GM12878 (cell line): ENCODE measurements at regions not wholly inside any gene's neighbourhood (a gene's known extent, or its start where the extent isn't known, plus 50 kb on each side); places are given as distances from the start of the nearest gene placed in this dataset.

Experiments used
- ATAC-seq: fragments of 200-7000 bp; cut with Tn5 transposase; 3 replicates; pipeline ENCODE4 v1.9.1; 2020; ENCODE audit warnings: mild to moderate bottlenecking, moderate library complexity
- BruUV-seq: library from RNA; stranded (reverse); fragments of 400-500 nt; replicated peaks from 2 replicates; lab custom pipeline; 2021; lab: Mats Ljungman, UMichigan
- CTCF ChIA-PET: fragments of 300-600 bp; sonication (Branson Sonifier 250); formaldehyde crosslinking; extraction: SDS; loops from one replicate; lab custom pipeline; 2021; ENCODE audit warnings: inconsistent platforms; lab: Yijun Ruan, JAX
- POLR2A ChIA-PET: fragments of 350-600 bp; formaldehyde crosslinking; extraction: SDS; loops from one replicate; lab custom pipeline; 2021; ENCODE audit warnings: inconsistent platforms; lab: Charles Lee
- RAD21 ChIA-PET: fragments of 300-600 bp; sonication (Branson Sonifier 250); formaldehyde crosslinking; loops from one replicate; lab custom pipeline; 2023; ENCODE audit warnings: antibody characterized with exemption; ENCODE audit not compliant: unreplicated experiment; lab: Charles Lee
- SMC1A ChIA-PET: fragments of 300-600 bp; sonication (Branson Sonifier 250); formaldehyde crosslinking; loops from one replicate; lab custom pipeline; 2023; ENCODE audit not compliant: unreplicated experiment, uncharacterized antibody; lab: Charles Lee
- DNase-seq: peaks from one replicate; pipeline ENCODE4 v3.0.0-alpha.2; 2011; ENCODE audit warnings: low read depth, low spot score
- FAIRE-seq: peaks from 3 replicates; lab custom pipeline; 2011; peaks lifted over from hg19 to GRCh38; lab: Jason Lieb, UNC
- H2AFZ ChIP-seq: 2 replicates; pipeline ENCODE4 v1.6.0; 2011; ENCODE audit warnings: low read depth, low read length, control low read depth; ENCODE audit not compliant: control insufficient read depth
- H3K27ac ChIP-seq: 2 replicates; pipeline ENCODE4 v1.5.1; 2011; ENCODE audit warnings: control low read depth; ENCODE audit not compliant: control insufficient read depth, insufficient read depth
- H3K27me3 ChIP-seq, 2 experiments: replicated peaks in 1 of 2; 2 replicates each; pipeline versions ENCODE4 v1.6.0 to v1.6.1; 2011; ENCODE audit warnings: low read length in 1 of 2; ENCODE audit not compliant: control insufficient read depth in 2 of 2, insufficient read depth in 2 of 2
- H3K36me3 ChIP-seq, 2 experiments: 2 replicates each; pipeline ENCODE4 v1.5.1; 2011; ENCODE audit warnings: low read length in 1 of 2; ENCODE audit not compliant: control insufficient read depth in 2 of 2, insufficient read depth in 2 of 2
- H3K4me1 ChIP-seq: 2 replicates; pipeline ENCODE4 v1.6.1; 2011; ENCODE audit warnings: mild to moderate bottlenecking, low read length, moderate library complexity, mixed read lengths; ENCODE audit not compliant: control insufficient read depth, insufficient read depth
- H3K4me2 ChIP-seq: 2 replicates; pipeline ENCODE4 v1.6.0; 2011; ENCODE audit warnings: control low read depth; ENCODE audit not compliant: control insufficient read depth, insufficient read depth
- H3K4me3 ChIP-seq: fragments of 200-600 bp; sonication (generic); 2 replicates; pipeline ENCODE4 v1.5.1; 2016
- H3K79me2 ChIP-seq: 2 replicates; pipeline ENCODE4 v1.6.0; 2011; ENCODE audit warnings: low read length; ENCODE audit not compliant: control insufficient read depth, insufficient read depth
- H3K9ac ChIP-seq: 2 replicates; pipeline ENCODE4 v1.8.0; 2011; ENCODE audit warnings: low read length, control low read depth, mixed read lengths; ENCODE audit not compliant: control insufficient read depth, insufficient read depth
- H3K9me3 ChIP-seq: replicated peaks from 3 replicates; pipeline ENCODE4 v1.5.1; 2011; ENCODE audit warnings: mild to moderate bottlenecking, low read length; ENCODE audit not compliant: control insufficient read depth, insufficient read depth
- H4K20me1 ChIP-seq: 2 replicates; pipeline ENCODE4 v1.6.0; 2011; ENCODE audit not compliant: control insufficient read depth, insufficient read depth
- CBFB ChIP-seq: IDR thresholded peaks from 2 replicates; pipeline ENCODE4 v1.6.1; 2016; ENCODE audit warnings: antibody characterized with exemption, low read depth
- CHD1 ChIP-seq: IDR thresholded peaks from 2 replicates; pipeline ENCODE4 v1.6.1; 2012; ENCODE audit warnings: low read depth, low read length, improper control_type of control experiment
- EGR1 ChIP-seq, 2 experiments: IDR thresholded peaks; 1 replicate in 1 of 2; 2 replicates in 1 of 2; pipeline ENCODE4 v1.6.1; 2011 to 2012; ENCODE audit warnings: low read depth in 2 of 2, low read length in 2 of 2, borderline replicate concordance in 1 of 2, mild to moderate bottlenecking in 1 of 2, moderate library complexity in 1 of 2
- JUNB ChIP-seq: IDR thresholded peaks from 2 replicates; pipeline ENCODE4 v1.6.1; 2016; ENCODE audit warnings: antibody characterized with exemption, mild to moderate bottlenecking
- LARP7 ChIP-seq: fragments of 450-650 bp; IDR thresholded peaks from 2 replicates; pipeline ENCODE4 v1.6.1; 2017; ENCODE audit warnings: mild to moderate bottlenecking
- MTA3 ChIP-seq: IDR thresholded peaks from 2 replicates; pipeline ENCODE4 v1.6.1; 2012; ENCODE audit warnings: low read length, inconsistent platforms, borderline replicate concordance
- NFXL1 ChIP-seq: fragments of 450-650 bp; IDR thresholded peaks from 2 replicates; pipeline ENCODE4 v1.6.1; 2017; ENCODE audit warnings: antibody characterized with exemption, mild to moderate bottlenecking, borderline replicate concordance
- NRF1 ChIP-seq: conservative IDR thresholded peaks from 2 replicates; pipeline ENCODE4 v1.6.1; 2011; ENCODE audit warnings: mild to moderate bottlenecking, low read depth, low read length, improper control_type of control experiment
- TARDBP ChIP-seq: IDR thresholded peaks from 2 replicates; pipeline ENCODE4 v1.6.1; 2016; ENCODE audit warnings: borderline replicate concordance
- WRNIP1 ChIP-seq: IDR thresholded peaks from 2 replicates; pipeline ENCODE4 v1.6.1; 2011; ENCODE audit warnings: low read depth, low read length, improper control_type of control experiment, borderline replicate concordance
- WGBS: methylation state at CpG from one replicate; pipeline ENCODE4 v1.1.6; 2016; ENCODE audit warnings: low lambda C conversion rate; ENCODE audit not compliant: insufficient replicate concordance, insufficient coverage; ENCODE audit errors: missing lambda C conversion rate; 5-methylcytosine and 5-hydroxymethylcytosine counted together
- in situ Hi-C: fragments of 300-500 bp; cut with MboI; formaldehyde crosslinking; loops from 9 replicates; pipeline ENCODE4 v1.14.3; 2018; ENCODE audit warnings: mixed read lengths
- intact Hi-C: fragments of 100-400 bp; cut with micrococcal nuclease; formaldehyde crosslinking; loops from one replicate; pipeline ENCODE4 v1.14.2; 2022; ENCODE audit not compliant: unreplicated experiment
- TF ChIP-seq, protein P1 (sequence below): IDR thresholded peaks from 2 replicates; pipeline ENCODE4 v1.6.1; 2012; ENCODE audit warnings: low read depth, low read length, improper control_type of control experiment
- TF ChIP-seq, protein P2 (sequence below): IDR thresholded peaks from 2 replicates; pipeline ENCODE4 v1.6.1; 2011; ENCODE audit warnings: borderline replicate concordance, low read depth, mild to moderate bottlenecking, moderate library complexity, low read length; ENCODE audit not compliant: insufficient read depth, poor library complexity, severe bottlenecking

DNA sequence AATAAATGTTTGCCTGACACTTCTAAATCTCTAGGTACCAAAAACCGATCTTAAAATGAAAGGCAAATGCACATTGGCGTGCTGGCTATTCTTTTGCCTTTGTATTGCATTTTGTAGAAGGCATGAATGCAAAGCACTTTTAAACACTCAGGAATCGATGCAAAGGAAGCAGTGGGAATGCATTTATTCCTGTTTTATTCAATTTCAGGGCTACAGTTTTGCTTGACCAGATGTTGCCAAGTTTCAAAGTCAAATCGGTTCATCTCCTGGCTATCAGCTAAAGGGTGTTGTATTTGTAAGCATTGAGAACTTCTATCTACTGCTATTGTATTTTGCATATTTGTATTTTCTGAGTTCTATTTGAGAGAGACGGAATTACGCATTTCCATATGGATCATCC, 659.8 kb upstream of the SLC35B3 start (continued):
- TF ChIP-seq, protein P1, sequence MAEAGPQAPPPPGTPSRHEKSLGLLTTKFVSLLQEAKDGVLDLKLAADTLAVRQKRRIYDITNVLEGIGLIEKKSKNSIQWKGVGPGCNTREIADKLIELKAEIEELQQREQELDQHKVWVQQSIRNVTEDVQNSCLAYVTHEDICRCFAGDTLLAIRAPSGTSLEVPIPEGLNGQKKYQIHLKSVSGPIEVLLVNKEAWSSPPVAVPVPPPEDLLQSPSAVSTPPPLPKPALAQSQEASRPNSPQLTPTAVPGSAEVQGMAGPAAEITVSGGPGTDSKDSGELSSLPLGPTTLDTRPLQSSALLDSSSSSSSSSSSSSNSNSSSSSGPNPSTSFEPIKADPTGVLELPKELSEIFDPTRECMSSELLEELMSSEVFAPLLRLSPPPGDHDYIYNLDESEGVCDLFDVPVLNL: no peak
- TF ChIP-seq JUNB (no peak), CBFB (no peak), LARP7 (no peak), NFXL1 (no peak)

DNA sequence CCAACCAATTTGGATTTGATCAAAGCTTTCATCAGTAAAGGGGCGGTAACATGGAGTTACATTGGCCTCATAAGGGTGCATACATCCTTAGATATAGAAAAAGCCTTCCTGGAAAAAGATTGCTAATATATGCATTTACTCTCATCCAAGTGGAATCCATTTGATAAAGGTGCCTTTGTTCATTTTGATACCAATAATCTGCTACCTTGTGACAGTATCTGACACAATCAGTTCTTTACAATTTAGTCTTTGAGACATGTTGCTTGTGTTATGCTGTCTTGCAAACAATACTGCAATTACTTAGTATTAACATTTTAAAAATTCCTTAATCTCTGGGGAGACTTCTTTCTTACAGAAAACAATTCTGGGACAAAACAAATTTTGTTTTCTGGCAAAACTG, 654.4 kb upstream of the SLC35B3 start:
- in situ Hi-C loops (no loop called here), intact Hi-C loops (no loop called here)
- ChIA-PET CTCF (no interaction called here), RAD21 (no interaction called here), POLR2A (no interaction called here), SMC1A (no interaction called here)
- Histone ChIP-seq H3K9ac (no peak overlapping the region), H3K4me2 (no peak overlapping the region), H4K20me1 (no peaks in the 10 kb centered on the region), H3K4me1 (no peaks in the 10 kb centered on the region), H3K27me3 (no peaks in the 10 kb centered on the region), H3K36me3 (no peaks in the 10 kb centered on the region), H3K4me3 (no peak overlapping the region), H3K9me3 (no peaks in the 10 kb centered on the region), H2AFZ (no peak overlapping the region), H3K79me2 (no peaks in the 10 kb centered on the region), H3K27ac (no peak overlapping the region)
- WGBS: 7% methylated on average over 1 of the region's 1 CpG
- ATAC-seq: no peak
- FAIRE-seq: no peak
- DNase-seq: no peak
- TF ChIP-seq CHD1 (no peak), TARDBP (no peak), MTA3 (no peak), NRF1 (no peak), EGR1 (IDR thresholded peaks at IDR 0.05; ENCODE audit: borderline replicate concordance in 1 of 2, low read depth in 2 of 2, low read length in 2 of 2) (no peak), WRNIP1 (no peak), LARP7 (no peak)
- TF ChIP-seq, protein P2, sequence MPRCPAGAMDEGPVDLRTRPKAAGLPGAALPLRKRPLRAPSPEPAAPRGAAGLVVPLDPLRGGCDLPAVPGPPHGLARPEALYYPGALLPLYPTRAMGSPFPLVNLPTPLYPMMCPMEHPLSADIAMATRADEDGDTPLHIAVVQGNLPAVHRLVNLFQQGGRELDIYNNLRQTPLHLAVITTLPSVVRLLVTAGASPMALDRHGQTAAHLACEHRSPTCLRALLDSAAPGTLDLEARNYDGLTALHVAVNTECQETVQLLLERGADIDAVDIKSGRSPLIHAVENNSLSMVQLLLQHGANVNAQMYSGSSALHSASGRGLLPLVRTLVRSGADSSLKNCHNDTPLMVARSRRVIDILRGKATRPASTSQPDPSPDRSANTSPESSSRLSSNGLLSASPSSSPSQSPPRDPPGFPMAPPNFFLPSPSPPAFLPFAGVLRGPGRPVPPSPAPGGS: no peak
- no TSS peak for BruUV-seq
